Duodenal mucosa (tissue), 2 donors: ENCODE measurements at regions not wholly inside any gene's neighbourhood (a gene's known extent, or its start where the extent isn't known, plus 50 kb on each side); places are given as distances from the start of the nearest gene placed in this dataset.

Experiments used
- H3K27ac ChIP-seq: one replicate; pipeline ENCODE4 v1.7.0; 2013; ENCODE audit warnings: low read depth, low read length
- H3K27me3 ChIP-seq, 2 donors: one replicate each; pipeline ENCODE4 v1.7.0; 2013; ENCODE audit warnings: low read length in 2 of 2, control low read depth in 1 of 2; ENCODE audit not compliant: insufficient read depth in 2 of 2, control insufficient read depth in 1 of 2
- H3K36me3 ChIP-seq, 2 donors: one replicate each; pipeline ENCODE4 v1.7.0; 2013; ENCODE audit warnings: low read length in 2 of 2, control low read depth in 1 of 2; ENCODE audit not compliant: insufficient read depth in 2 of 2, control insufficient read depth in 1 of 2
- H3K4me1 ChIP-seq, 2 donors: one replicate each; pipeline ENCODE4 v1.7.0; 2013; ENCODE audit warnings: low read length in 2 of 2, control low read depth in 1 of 2; ENCODE audit not compliant: insufficient read depth in 2 of 2, control insufficient read depth in 1 of 2
- H3K4me3 ChIP-seq, 2 donors: one replicate each; pipeline ENCODE4 v1.7.0; 2013; ENCODE audit warnings: low read length in 2 of 2, low read depth in 1 of 2
- H3K9ac ChIP-seq, 2 donors: one replicate each; pipeline ENCODE4 v1.7.0; 2013; ENCODE audit warnings: low read length in 2 of 2, low read depth in 1 of 2
- H3K9me3 ChIP-seq, 2 donors: one replicate each; pipeline ENCODE4 v1.7.0; 2013; ENCODE audit warnings: low read length in 2 of 2, control low read depth in 1 of 2; ENCODE audit not compliant: control insufficient read depth in 1 of 2

DNA sequence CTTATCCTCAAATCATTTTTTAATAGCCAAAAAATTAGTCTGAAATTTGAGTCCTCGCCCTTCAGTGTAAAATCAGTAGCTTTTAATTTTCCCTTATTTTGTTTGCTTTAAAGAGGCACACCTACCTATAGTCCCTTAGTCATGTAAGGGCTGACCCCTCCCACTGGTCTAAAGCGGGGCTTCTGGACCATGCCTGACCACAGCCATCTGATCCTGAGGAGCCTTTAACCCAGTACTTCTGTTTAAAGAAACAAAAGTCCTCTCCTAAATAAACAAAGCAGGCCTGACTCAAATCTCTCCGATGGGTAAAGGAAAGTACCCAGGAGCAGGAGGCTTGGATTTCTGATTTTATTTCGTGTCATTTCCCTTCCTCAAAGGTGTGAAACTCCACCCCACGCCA lies 92.0 kb upstream of the CCL2 start:
- Histone ChIP-seq H3K36me3 (no peaks in the 10 kb centered on the region), H3K27ac (no peak overlapping the region), H3K4me3 (no peak overlapping the region), H3K27me3 (peaks cover 8 to 12% of the 10 kb centered on the region in 2 donors), H3K4me1 (no peaks in the 10 kb centered on the region), H3K9me3 (no peaks in the 10 kb centered on the region), H3K9ac (no peak overlapping the region)

DNA sequence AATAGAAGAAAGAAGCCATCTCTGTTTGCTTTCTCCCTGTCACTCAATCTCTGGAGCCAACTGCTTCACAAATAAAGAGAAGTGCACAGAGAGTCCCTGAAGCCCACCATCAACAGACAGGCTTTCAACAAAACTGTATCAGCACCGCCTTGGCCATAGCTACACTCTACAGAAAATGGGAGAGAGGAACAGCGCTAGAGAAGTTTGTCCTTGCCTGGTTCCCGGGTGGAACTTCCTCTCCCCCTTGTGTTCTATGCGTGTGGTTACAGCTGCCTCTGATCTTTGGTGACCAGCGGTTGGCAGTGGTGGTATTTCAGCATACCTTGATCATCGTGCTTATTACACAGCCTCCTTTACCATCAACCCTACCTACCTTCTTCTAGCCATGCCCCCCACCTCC lies 91.4 kb upstream of the CCL2 start:
- H3K9me3 ChIP-seq = no peaks in the 10 kb centered on the region
- H3K27me3 ChIP-seq = peaks cover 4 to 12% of the 10 kb centered on the region in 2 donors
- no peaks in the 10 kb centered on the region for H3K36me3 ChIP-seq
- H3K9ac ChIP-seq = no peak overlapping the region
- H3K27ac ChIP-seq = no peak overlapping the region
- H3K4me1 ChIP-seq = no peaks in the 10 kb centered on the region
- no peak overlapping the region for H3K4me3 ChIP-seq

DNA sequence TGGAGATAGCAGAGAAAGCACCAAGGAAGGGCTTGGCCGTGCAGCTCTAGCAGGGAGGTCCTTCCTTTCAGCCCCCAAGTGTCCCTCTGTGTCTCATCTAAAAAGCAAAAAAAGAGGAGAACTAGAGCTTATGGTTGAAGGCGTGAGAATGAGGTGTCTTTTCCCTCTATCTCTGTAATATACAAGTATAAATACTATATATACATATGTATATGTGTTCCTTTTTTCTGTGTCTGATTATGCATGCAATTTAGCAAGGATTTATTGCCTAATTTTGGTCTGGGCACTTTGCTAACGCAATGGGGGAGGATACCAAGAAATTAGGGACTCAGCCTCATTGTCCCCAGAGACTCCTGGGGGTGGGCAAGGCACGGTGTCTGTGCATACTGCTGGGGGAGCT lies 90.2 kb upstream of the CCL2 start:
- Histone ChIP-seq H3K9ac (no peak overlapping the region), H3K27ac (no peak overlapping the region), H3K9me3 (no peaks in the 10 kb centered on the region), H3K4me3 (no peak overlapping the region), H3K27me3 (peaks cover 0 to 12% of the 10 kb centered on the region in 2 donors), H3K4me1 (no peaks in the 10 kb centered on the region), H3K36me3 (no peaks in the 10 kb centered on the region)

DNA sequence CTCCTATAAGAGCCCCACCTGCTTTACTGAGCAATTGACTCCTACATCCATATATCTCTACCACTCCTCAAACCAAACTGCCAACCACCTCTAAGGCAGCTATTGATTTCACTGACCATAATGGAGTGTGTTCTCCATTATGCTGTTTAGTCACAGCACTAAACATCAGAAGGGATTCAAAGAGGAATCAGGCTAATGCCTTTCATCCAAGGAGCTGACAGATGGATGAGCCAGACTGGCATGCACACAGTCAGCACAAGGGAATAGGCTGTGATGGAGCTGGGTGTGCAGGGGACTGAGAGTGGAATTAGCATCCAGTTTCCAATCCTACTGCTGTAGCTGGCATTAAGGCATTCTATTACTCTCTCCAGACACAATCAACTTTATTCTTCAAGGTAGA lies 88.7 kb upstream of the CCL2 start:
- Histone ChIP-seq H3K36me3 (no peaks in the 10 kb centered on the region), H3K27ac (no peak overlapping the region), H3K27me3 (peaks cover 0 to 12% of the 10 kb centered on the region in 2 donors), H3K4me3 (no peak overlapping the region), H3K9me3 (no peaks in the 10 kb centered on the region), H3K4me1 (no peaks in the 10 kb centered on the region), H3K9ac (no peak overlapping the region)

DNA sequence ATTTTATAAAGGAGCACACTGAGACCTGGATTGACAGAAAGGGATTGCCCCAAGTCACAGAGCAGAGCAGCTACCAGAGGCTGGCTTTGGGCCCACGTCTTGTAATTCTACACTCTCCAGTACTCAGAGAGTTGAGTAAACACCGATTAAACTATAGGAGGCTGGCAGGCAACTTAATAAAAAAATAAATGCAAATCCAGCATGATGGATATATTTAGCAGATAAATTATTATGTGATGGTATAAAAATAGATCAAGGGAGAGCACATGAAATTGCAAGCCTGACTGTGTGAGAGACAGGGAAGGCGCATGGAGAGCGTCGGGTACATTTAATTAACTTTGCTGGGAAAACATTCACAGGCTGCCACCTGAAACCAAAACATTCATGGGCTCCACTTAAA lies 87.7 kb upstream of the CCL2 start:
- H3K27ac ChIP-seq = no peak overlapping the region
- H3K4me3 ChIP-seq = no peak overlapping the region
- H3K4me1 ChIP-seq = no peaks in the 10 kb centered on the region
- peaks cover 0 to 12% of the 10 kb centered on the region in 2 donors for H3K27me3 ChIP-seq
- no peak overlapping the region for H3K9ac ChIP-seq
- H3K9me3 ChIP-seq = no peaks in the 10 kb centered on the region
- H3K36me3 ChIP-seq = no peaks in the 10 kb centered on the region

DNA sequence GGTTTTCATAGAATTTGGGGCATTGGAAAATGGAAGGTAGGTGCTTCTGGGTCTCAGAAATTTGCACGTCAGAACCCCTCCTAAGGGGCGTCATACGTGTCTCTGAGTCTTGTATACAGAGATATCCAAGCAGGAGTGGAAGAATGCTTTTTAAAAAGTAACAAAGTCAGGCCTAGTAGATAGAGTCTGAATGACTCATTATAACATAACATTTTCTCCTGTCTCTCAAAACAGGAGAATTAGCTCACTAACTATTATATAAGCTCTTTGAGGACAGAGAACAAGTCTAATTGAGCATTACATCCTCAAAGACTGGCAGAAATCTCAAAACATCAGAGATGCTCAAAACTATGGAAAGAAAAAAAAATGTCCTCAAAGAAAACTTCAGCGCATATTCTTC lies 86.1 kb upstream of the CCL2 start:
- Histone ChIP-seq H3K4me1 (no peaks in the 10 kb centered on the region), H3K36me3 (no peaks in the 10 kb centered on the region), H3K27ac (no peak overlapping the region), H3K9ac (no peak overlapping the region), H3K9me3 (no peaks in the 10 kb centered on the region), H3K27me3 (peaks cover 0 to 12% of the 10 kb centered on the region in 2 donors), H3K4me3 (no peak overlapping the region)

DNA sequence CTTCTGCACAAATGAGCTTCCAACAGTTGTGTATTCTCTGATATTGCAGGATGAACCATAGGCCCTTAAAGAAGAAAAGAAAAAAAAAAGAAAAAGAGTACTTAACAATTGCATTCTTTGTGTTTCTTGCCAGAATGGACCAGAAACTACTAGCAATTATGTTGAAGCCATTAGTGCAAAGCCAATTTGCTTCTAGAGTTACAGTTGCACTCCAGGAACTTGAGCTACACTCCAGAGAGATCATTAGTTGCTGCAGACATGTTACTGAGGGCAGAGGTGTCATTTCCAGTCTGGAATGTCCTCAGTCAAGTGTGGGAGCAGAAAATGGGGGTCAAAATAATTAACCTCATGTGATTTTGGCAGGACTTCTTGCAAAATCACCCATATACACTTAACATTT lies 85.6 kb upstream of the CCL2 start:
- Histone ChIP-seq H3K27ac (no peak overlapping the region), H3K9ac (no peak overlapping the region), H3K36me3 (no peaks in the 10 kb centered on the region), H3K9me3 (no peaks in the 10 kb centered on the region), H3K4me3 (no peak overlapping the region), H3K4me1 (no peaks in the 10 kb centered on the region), H3K27me3 (peaks cover 0 to 12% of the 10 kb centered on the region in 2 donors)

DNA sequence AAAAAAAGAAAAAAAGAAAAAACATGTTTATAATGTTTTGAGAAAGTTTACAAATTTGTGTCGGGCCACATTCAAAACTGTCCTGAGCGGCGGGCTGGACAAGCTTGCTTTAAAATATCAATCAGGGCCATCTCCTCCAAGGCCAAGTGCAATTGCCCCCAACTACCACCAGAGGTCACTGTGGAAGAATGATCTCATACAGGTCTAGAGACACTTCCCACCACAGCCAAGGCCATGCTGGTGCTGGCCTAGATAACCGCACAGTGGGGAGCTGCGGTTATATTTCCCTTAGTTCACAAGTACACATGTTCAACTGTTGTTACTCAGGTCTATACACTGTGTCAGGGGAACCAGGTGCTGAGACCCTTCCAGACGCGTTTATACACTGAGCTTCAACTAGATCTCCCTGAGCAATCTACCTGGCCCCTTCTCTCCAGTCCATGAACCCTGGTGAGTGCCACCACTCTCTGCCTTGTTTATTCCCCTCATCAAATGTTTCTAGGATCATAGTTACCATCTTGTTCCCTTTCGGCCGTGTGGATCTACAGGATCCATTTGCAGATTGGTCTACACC lies 83.8 kb upstream of the CCL2 start:
- H3K4me3 ChIP-seq = no peak overlapping the region
- peaks cover 0 to 7% of the 10 kb centered on the region in 2 donors for H3K27me3 ChIP-seq
- no peak overlapping the region for H3K27ac ChIP-seq
- no peak overlapping the region for H3K9ac ChIP-seq
- H3K9me3 ChIP-seq = no peaks in the 10 kb centered on the region
- H3K36me3 ChIP-seq = no peaks in the 10 kb centered on the region
- H3K4me1 ChIP-seq = no peaks in the 10 kb centered on the region

DNA sequence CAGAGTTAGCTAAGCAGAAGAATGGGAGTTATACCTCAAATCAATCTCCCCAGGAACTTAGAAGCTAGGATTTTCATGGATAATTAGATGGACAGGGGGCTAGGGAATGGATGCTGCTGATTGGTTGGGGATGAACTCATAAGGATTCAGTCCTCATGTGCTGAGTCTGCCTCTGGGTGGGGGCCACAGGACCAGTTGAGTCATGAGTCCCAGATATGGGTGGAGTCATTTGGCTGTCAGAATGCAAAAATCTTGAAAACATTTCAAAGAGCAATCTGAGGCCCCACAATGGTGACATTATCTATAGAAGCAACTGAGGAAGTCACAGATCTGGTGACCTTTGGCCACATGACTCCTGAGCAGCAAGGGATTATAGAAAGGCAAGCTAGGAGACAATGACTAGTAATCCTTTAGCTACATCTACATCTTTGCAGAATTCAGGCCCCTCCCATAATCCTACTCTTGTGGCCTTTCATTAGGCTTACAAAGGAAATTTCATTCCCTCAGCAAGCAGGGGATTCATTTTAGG lies 82.6 kb upstream of the CCL2 start:
- H3K4me3 ChIP-seq = no peak overlapping the region

DNA sequence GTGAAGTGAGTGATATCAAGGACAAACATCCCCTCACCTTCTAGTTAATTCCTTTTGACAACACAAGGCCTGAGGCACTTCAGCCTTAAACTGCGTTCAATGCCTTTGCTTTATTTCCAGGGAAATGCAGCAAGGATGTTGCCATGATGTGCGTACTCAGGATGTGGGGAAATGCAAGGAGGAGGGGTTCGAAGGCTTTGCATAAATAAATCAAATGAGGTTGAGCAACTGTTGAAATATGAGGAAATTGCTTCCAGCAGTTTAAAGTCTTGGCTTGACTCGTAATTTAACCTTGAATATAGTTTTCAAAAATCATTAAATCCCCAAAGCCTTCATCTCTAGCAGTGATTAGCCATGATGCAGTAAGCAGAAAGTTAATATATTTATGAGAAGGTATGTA lies 81.8 kb upstream of the CCL2 start:
- H3K4me1 ChIP-seq = peaks cover 0 to 8% of the 10 kb centered on the region in 2 donors
- no peaks in the 10 kb centered on the region for H3K9me3 ChIP-seq
- no peak overlapping the region for H3K9ac ChIP-seq
- H3K36me3 ChIP-seq = no peaks in the 10 kb centered on the region
- no peaks in the 10 kb centered on the region for H3K27me3 ChIP-seq
- no peak overlapping the region for H3K27ac ChIP-seq
- H3K4me3 ChIP-seq = no peak overlapping the region

More for the DNA sequence above, 82.6 kb upstream of the CCL2 start:
- Histone ChIP-seq H3K4me1 (peaks cover 0 to 6% of the 10 kb centered on the region in 2 donors), H3K27me3 (no peaks in the 10 kb centered on the region), H3K36me3 (no peaks in the 10 kb centered on the region), H3K27ac (no peak overlapping the region), H3K9me3 (no peaks in the 10 kb centered on the region), H3K9ac (no peak overlapping the region)
